NCI-H1436 (cell line): ENCODE measurements at regions not wholly inside any gene's neighbourhood (a gene's known extent, or its start where the extent isn't known, plus 50 kb on each side); places are given as distances from the start of the nearest gene placed in this dataset.
"Not testable (repeated sequence)": the region's sequence is repeated elsewhere in the genome, so short reads cannot be mapped to it uniquely, and the experiment has no call there.

ENCODE experiments used
- DNase-seq: peaks from one replicate; lab custom pipeline; 2025; lab: John Stamatoyannopoulos, UW

GRCh38 chr5:118604106-118604505 is 384.2 kb downstream of the DTWD2 start:
- no peak for DNase-seq

- DNase-seq = no peak
Observed at GRCh38 chr5:118603278-118603677, 385.1 kb downstream of the DTWD2 start.

GRCh38 chr5:118598311-118598710 is 390.0 kb downstream of the DTWD2 start:
- DNase-seq = no peak

GRCh38 chr5:118597543-118597942 is 390.8 kb downstream of the DTWD2 start:
- DNase-seq = no peak

GRCh38 chr5:118596255-118596654 is 392.1 kb downstream of the DTWD2 start:
- DNase-seq = no peak

- no peak for DNase-seq
Observed at GRCh38 chr5:118593003-118593328, 395.4 kb downstream of the DTWD2 start.

- no peak for DNase-seq
Observed at GRCh38 chr5:118592229-118593002, 395.9 kb downstream of the DTWD2 start.

- no peak for DNase-seq
Observed at GRCh38 chr5:118590806-118591205, 397.5 kb downstream of the DTWD2 start.

- no peak for DNase-seq
Observed at GRCh38 chr5:118580949-118581348, 407.4 kb downstream of the DTWD2 start.

GRCh38 chr5:118578093-118578492 is 410.3 kb downstream of the DTWD2 start:
- DNase-seq = no peak

GRCh38 chr5:118577621-118578020 is 410.7 kb downstream of the DTWD2 start:
- no peak for DNase-seq

- not testable (repeated sequence) for DNase-seq
Observed at GRCh38 chr5:118570276-118570675, 418.1 kb downstream of the DTWD2 start.

GRCh38 chr5:118569596-118569995 is 418.8 kb downstream of the DTWD2 start:
- DNase-seq = not testable (repeated sequence)

GRCh38 chr5:118565335-118565971 is 422.9 kb downstream of the DTWD2 start:
- no peak for DNase-seq

- DNase-seq = no peak
Observed at GRCh38 chr5:118561971-118562370, 426.4 kb downstream of the DTWD2 start.

GRCh38 chr5:118561235-118561634 is 427.1 kb downstream of the DTWD2 start:
- DNase-seq = no peak

GRCh38 chr5:118558871-118559270 is 429.5 kb downstream of the DTWD2 start:
- DNase-seq = no peak

GRCh38 chr5:118557251-118557661 is 431.1 kb downstream of the DTWD2 start:
- no peak for DNase-seq

- DNase-seq = no peak
Observed at GRCh38 chr5:118556792-118557191, 431.6 kb downstream of the DTWD2 start.

- DNase-seq = no peak
Observed at GRCh38 chr5:118555727-118556126, 432.6 kb downstream of the DTWD2 start.

- no peak for DNase-seq
Observed at GRCh38 chr5:118554981-118555380, 433.4 kb downstream of the DTWD2 start.

GRCh38 chr5:118554241-118554640 is 434.1 kb downstream of the DTWD2 start:
- no peak for DNase-seq

- no peak for DNase-seq
Observed at GRCh38 chr5:118553662-118554061, 434.7 kb downstream of the DTWD2 start.
